ENCODE measurements at regions not wholly inside any gene's neighbourhood (a gene's known extent, or its start where the extent isn't known, plus 50 kb on each side); places are given as distances from the start of the nearest gene placed in this dataset.

DNA sequence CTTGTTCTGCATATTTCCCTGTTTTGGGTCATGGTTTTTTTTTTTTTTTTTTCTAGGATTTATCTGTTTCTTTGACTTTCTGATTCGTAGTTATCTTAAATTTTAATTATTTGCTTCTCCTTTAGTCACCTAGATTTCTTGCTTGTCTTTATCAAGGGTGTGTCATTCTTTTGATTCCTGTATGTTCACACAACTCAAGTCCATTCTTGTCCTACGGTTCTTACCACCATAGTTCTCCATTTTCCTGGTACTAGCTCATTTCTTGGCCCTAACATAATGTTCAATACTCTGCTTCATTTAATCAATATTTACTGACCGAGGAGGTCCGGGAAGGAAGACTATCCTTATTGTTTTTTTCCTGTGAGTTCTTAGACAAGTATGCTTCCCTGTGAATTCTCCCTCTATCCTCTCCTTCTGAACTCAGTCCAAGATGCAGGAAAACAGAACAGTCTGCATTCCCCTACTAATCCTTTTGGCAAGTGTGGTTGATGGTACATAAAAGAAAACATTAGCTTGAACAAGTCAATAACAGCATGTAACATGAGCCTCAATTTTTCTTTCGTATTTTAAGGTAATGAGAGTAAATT lies 1346.4 kb upstream of the SEL1L start:
- no peak for TF ChIP-seq FOXP2 (optimal IDR thresholded peaks at IDR 0.05; ENCODE audit: borderline replicate concordance, extremely low read depth, extremely low read length, insufficient read depth)
- no peak for TF ChIP-seq TAF1 (IDR thresholded peaks at IDR 0.05; ENCODE audit: borderline replicate concordance, insufficient read depth, low read length)
- TF ChIP-seq POLR2AphosphoS5 (IDR thresholded peaks at IDR 0.05; ENCODE audit: low read depth, low read length): no peak
- TF ChIP-seq, protein P1, sequence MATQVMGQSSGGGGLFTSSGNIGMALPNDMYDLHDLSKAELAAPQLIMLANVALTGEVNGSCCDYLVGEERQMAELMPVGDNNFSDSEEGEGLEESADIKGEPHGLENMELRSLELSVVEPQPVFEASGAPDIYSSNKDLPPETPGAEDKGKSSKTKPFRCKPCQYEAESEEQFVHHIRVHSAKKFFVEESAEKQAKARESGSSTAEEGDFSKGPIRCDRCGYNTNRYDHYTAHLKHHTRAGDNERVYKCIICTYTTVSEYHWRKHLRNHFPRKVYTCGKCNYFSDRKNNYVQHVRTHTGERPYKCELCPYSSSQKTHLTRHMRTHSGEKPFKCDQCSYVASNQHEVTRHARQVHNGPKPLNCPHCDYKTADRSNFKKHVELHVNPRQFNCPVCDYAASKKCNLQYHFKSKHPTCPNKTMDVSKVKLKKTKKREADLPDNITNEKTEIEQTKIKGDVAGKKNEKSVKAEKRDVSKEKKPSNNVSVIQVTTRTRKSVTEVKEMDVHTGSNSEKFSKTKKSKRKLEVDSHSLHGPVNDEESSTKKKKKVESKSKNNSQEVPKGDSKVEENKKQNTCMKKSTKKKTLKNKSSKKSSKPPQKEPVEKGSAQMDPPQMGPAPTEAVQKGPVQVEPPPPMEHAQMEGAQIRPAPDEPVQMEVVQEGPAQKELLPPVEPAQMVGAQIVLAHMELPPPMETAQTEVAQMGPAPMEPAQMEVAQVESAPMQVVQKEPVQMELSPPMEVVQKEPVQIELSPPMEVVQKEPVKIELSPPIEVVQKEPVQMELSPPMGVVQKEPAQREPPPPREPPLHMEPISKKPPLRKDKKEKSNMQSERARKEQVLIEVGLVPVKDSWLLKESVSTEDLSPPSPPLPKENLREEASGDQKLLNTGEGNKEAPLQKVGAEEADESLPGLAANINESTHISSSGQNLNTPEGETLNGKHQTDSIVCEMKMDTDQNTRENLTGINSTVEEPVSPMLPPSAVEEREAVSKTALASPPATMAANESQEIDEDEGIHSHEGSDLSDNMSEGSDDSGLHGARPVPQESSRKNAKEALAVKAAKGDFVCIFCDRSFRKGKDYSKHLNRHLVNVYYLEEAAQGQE (IDR thresholded peaks at IDR 0.05; ENCODE audit: insufficient read depth in 1 of 2, low read depth in 2 of 2, low read length in 2 of 2): no peak
- TF ChIP-seq SIN3A (IDR thresholded peaks at IDR 0.05; ENCODE audit: borderline replicate concordance, insufficient read depth, low read length): no peak

DNA sequence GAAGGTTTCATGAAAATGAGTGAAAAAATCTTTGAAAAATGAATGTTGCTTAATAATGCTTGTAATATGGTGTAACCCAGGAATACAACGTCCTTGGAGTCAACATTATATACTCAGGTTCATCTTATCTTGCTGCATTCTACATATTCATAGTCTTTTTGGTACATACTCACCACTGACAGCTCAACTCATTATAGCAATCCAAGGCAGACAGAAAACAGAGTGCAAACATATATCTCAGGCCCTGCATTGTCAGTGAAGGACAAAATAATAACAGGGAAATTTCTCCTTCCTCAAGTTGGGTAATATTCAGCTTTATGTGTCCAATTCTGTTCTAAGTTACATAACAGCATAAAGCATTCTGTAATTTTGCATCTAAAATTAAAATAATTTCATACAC lies 1353.0 kb upstream of the SEL1L start:
- no peak for TF ChIP-seq POLR2AphosphoS5 (IDR thresholded peaks at IDR 0.05; ENCODE audit: low read depth, low read length)
- TF ChIP-seq, protein P1 (IDR thresholded peaks at IDR 0.05; ENCODE audit: insufficient read depth in 1 of 2, low read depth in 2 of 2, low read length in 2 of 2): no peak
- TF ChIP-seq FOXP2 (optimal IDR thresholded peaks at IDR 0.05; ENCODE audit: borderline replicate concordance, extremely low read depth, extremely low read length, insufficient read depth): no peak
- TF ChIP-seq SIN3A (IDR thresholded peaks at IDR 0.05; ENCODE audit: borderline replicate concordance, insufficient read depth, low read length): no peak
- TF ChIP-seq TAF1 (IDR thresholded peaks at IDR 0.05; ENCODE audit: borderline replicate concordance, insufficient read depth, low read length): no peak

DNA sequence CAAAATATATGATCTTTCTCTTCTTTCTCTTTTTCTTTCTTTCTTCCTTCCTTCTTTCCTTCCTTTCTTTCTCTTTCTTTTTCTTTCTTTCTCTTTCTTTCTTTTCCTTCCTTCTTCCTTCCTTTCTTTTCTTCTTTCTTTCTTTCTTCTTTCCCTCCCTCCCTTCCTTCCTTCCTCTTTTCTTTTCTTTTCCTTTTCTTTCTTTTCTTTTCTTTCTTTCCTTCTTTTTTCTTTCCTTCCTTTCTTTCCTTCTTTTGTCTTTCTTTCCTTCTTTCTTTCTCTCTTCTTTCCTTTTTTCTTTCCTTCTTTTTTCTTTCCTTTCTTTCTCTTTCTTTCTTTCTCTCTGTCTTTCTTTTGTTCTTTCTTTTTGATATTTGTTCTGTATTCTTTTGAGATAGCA lies 1356.0 kb upstream of the SEL1L start:
- TF ChIP-seq, protein P1 (IDR thresholded peaks at IDR 0.05; ENCODE audit: insufficient read depth in 1 of 2, low read depth in 2 of 2, low read length in 2 of 2): no peak
- TF ChIP-seq TAF1 (IDR thresholded peaks at IDR 0.05; ENCODE audit: borderline replicate concordance, insufficient read depth, low read length): no peak
- no peak for TF ChIP-seq FOXP2 (optimal IDR thresholded peaks at IDR 0.05; ENCODE audit: borderline replicate concordance, extremely low read depth, extremely low read length, insufficient read depth)
- TF ChIP-seq POLR2AphosphoS5 (IDR thresholded peaks at IDR 0.05; ENCODE audit: low read depth, low read length): no peak
- no peak for TF ChIP-seq SIN3A (IDR thresholded peaks at IDR 0.05; ENCODE audit: borderline replicate concordance, insufficient read depth, low read length)

DNA sequence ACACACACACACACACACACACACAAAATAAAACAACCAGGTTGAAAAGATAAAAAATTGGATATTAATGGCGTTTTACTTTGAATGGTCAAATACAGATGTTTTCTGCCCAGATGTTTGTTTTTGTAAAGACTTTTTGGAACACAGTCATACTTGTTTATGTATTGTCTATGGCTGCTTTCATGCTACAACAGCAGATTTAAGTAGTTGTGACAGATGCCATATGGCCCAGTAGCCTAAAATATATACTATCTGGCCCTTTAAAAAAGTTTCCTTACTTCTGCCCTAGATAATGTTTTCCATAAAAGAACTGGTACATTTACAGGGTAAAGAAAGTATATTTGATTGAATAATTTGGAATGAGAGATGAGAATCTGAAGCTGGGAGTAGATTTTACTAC lies 1362.8 kb upstream of the SEL1L start:
- no peak for TF ChIP-seq TAF1 (IDR thresholded peaks at IDR 0.05; ENCODE audit: borderline replicate concordance, insufficient read depth, low read length)
- TF ChIP-seq, protein P1 (IDR thresholded peaks at IDR 0.05; ENCODE audit: insufficient read depth in 1 of 2, low read depth in 2 of 2, low read length in 2 of 2): no peak
- no peak for TF ChIP-seq POLR2AphosphoS5 (IDR thresholded peaks at IDR 0.05; ENCODE audit: low read depth, low read length)
- TF ChIP-seq SIN3A (IDR thresholded peaks at IDR 0.05; ENCODE audit: borderline replicate concordance, insufficient read depth, low read length): no peak
- TF ChIP-seq FOXP2 (optimal IDR thresholded peaks at IDR 0.05; ENCODE audit: borderline replicate concordance, extremely low read depth, extremely low read length, insufficient read depth): no peak
